ENCODE measurements at regions not wholly inside any gene's neighbourhood (a gene's known extent, or its start where the extent isn't known, plus 50 kb on each side); places are given as distances from the start of the nearest gene placed in this dataset.

- Histone ChIP-seq H3K27ac (ENCODE audit: low read depth in 1 of 2, low read length in 2 of 2) (no peak overlapping the region), H3K4me3 (ENCODE audit: low read depth in 1 of 3, low read length in 3 of 3) (no peak overlapping the region), H3K9me3 (ENCODE audit: control insufficient read depth in 4 of 4, low read length in 3 of 4) (peaks cover 0 to 5% (median 1%) of the 10 kb centered on the region in 4 donors), H3K27me3 (ENCODE audit: control insufficient read depth in 4 of 4, insufficient read depth in 4 of 4, low read length in 3 of 4) (no peaks in the 10 kb centered on the region), H3K36me3 (ENCODE audit: control insufficient read depth in 4 of 4, insufficient read depth in 3 of 4, low read depth in 1 of 4, low read length in 3 of 4) (no peaks in the 10 kb centered on the region), H3K9ac (ENCODE audit: low read depth in 1 of 2, low read length in 2 of 2) (no peak overlapping the region), H3K4me1 (ENCODE audit: control insufficient read depth in 4 of 4, insufficient read depth in 4 of 4, low read length in 3 of 4) (no peaks in the 10 kb centered on the region)
- TF ChIP-seq YY1 (IDR thresholded peaks at IDR 0.05) (no peak), SP1 (IDR thresholded peaks at IDR 0.05) (no peak)
- 73% methylated on average over 8 of the region's 8 CpGs for WGBS
- DNase-seq (ENCODE audit: low spot score), result no peak
Observed at GRCh38 chr2:238684362-238685326, 163.2 kb upstream of the TWIST2 start.

GRCh38 chr2:238685327-238685709, 162.6 kb upstream of the TWIST2 start:
- TF ChIP-seq FOXA1 (IDR thresholded peaks at IDR 0.05) (no peak), GABPA (IDR thresholded peaks at IDR 0.05 in 1 of 2, conservative IDR thresholded peaks at IDR 0.05 in 1 of 2) (no peak), EGR1 (IDR thresholded peaks at IDR 0.05; ENCODE audit: low read depth in 2 of 2) (no peak), TAF1 (conservative IDR thresholded peaks at IDR 0.05) (no peak), NR2F2 (IDR thresholded peaks at IDR 0.05) (no peak), ZBTB33 (IDR thresholded peaks at IDR 0.05) (no peak), HNF4A (conservative IDR thresholded peaks at IDR 0.05) (no peak), MAX (IDR thresholded peaks at IDR 0.05) (no peak), FOXA2 (IDR thresholded peaks at IDR 0.05) (no peak), JUND (IDR thresholded peaks at IDR 0.05) (no peak), RXRA (IDR thresholded peaks at IDR 0.05) (no peak), HNF4G (IDR thresholded peaks at IDR 0.05) (no peak), REST (IDR thresholded peaks at IDR 0.05) (no peak), YY1 (IDR thresholded peaks at IDR 0.05) (no peak), RAD21 (IDR thresholded peaks at IDR 0.05) (no peak)
- TF ChIP-seq, protein P1, sequence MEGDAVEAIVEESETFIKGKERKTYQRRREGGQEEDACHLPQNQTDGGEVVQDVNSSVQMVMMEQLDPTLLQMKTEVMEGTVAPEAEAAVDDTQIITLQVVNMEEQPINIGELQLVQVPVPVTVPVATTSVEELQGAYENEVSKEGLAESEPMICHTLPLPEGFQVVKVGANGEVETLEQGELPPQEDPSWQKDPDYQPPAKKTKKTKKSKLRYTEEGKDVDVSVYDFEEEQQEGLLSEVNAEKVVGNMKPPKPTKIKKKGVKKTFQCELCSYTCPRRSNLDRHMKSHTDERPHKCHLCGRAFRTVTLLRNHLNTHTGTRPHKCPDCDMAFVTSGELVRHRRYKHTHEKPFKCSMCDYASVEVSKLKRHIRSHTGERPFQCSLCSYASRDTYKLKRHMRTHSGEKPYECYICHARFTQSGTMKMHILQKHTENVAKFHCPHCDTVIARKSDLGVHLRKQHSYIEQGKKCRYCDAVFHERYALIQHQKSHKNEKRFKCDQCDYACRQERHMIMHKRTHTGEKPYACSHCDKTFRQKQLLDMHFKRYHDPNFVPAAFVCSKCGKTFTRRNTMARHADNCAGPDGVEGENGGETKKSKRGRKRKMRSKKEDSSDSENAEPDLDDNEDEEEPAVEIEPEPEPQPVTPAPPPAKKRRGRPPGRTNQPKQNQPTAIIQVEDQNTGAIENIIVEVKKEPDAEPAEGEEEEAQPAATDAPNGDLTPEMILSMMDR (IDR thresholded peaks at IDR 0.05; ENCODE audit: low read depth, low read length, missing input control), result no peak
- TF ChIP-seq, protein P2, sequence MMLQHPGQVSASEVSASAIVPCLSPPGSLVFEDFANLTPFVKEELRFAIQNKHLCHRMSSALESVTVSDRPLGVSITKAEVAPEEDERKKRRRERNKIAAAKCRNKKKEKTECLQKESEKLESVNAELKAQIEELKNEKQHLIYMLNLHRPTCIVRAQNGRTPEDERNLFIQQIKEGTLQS (IDR thresholded peaks at IDR 0.05), result no peak
- Histone ChIP-seq H3K4me1 (ENCODE audit: control insufficient read depth in 4 of 4, insufficient read depth in 4 of 4, low read length in 3 of 4) (no peaks in the 10 kb centered on the region), H3K9ac (ENCODE audit: low read depth in 1 of 2, low read length in 2 of 2) (no peak overlapping the region), H3K4me3 (ENCODE audit: low read depth in 1 of 3, low read length in 3 of 3) (no peak overlapping the region), H3K27ac (ENCODE audit: low read depth in 1 of 2, low read length in 2 of 2) (no peak overlapping the region), H3K27me3 (ENCODE audit: control insufficient read depth in 4 of 4, insufficient read depth in 4 of 4, low read length in 3 of 4) (no peaks in the 10 kb centered on the region), H3K36me3 (ENCODE audit: control insufficient read depth in 4 of 4, insufficient read depth in 3 of 4, low read depth in 1 of 4, low read length in 3 of 4) (no peaks in the 10 kb centered on the region), H3K9me3 (ENCODE audit: control insufficient read depth in 4 of 4, low read length in 3 of 4) (peaks cover 0 to 5% (median 1%) of the 10 kb centered on the region in 4 donors)
- no peak for DNase-seq (ENCODE audit: low spot score)
- 89% methylated on average over 4 of the region's 4 CpGs for WGBS
